Colonic mucosa (tissue), 4 donors: ENCODE measurements at regions not wholly inside any gene's neighbourhood (a gene's known extent, or its start where the extent isn't known, plus 50 kb on each side); places are given as distances from the start of the nearest gene placed in this dataset.

ENCODE experiments used
- DNase-seq: peaks from one replicate; pipeline ENCODE4 v3.0.0-alpha.2; 2020
- H3K27ac ChIP-seq: fragments of 200-600 bp; one replicate; pipeline ENCODE4 v1.8.0; 2021
- H3K27me3 ChIP-seq: fragments of 200-600 bp; one replicate; pipeline ENCODE4 v1.8.0; 2021
- H3K36me3 ChIP-seq: fragments of 200-600 bp; one replicate; pipeline ENCODE4 v1.8.0; 2021
- H3K4me1 ChIP-seq: fragments of 200-600 bp; one replicate; pipeline ENCODE4 v1.8.0; 2021; ENCODE audit warnings: mild to moderate bottlenecking
- H3K4me3 ChIP-seq: fragments of 200-600 bp; one replicate; pipeline ENCODE4 v1.8.0; 2021
- H3K9ac ChIP-seq, 2 donors: one replicate each; pipeline ENCODE4 v1.7.0; 2013; ENCODE audit warnings: control low read depth in 2 of 2, low read depth in 2 of 2, low read length in 2 of 2
- H3K9me3 ChIP-seq: fragments of 200-600 bp; one replicate; pipeline ENCODE4 v1.8.0; 2021
- intact Hi-C: fragments of 100-400 bp; cut with DNase I; formaldehyde crosslinking; loops from one replicate; pipeline ENCODE4 v1.14.1; 2022
- TF ChIP-seq, protein P1 (sequence below): fragments of 200-600 bp; IDR thresholded peaks from one replicate; pipeline ENCODE4 v1.8.0; 2022; ENCODE audit warnings: antibody characterized with exemption, mild to moderate bottlenecking
- donor health status: healthy.
- donor health status: DM: no; HTN: no; CAD: no.
- donor health status: DM: no; HTN: no; CAD: no.

DNA sequence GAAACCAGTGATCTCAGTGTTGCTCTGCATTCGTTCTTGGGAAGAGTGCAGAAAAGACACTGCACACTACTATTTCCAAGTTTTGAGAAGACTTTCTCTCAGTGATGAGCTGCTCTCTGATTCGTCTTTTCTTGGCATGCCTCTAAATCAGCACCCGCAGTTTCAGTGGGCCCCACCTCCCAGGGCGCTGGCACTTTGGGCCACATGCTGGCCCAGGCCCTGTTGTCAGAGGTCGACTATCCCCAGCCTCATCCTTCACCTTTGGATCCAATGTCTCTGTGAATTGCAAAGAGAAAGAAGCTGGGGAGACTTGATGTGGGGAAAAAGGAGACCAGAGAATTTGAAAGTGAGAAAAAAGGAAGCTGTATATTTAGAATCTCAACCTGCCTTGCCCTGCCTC lies 644.1 kb upstream of the PITX2 start:
- H3K9me3 ChIP-seq, result no peaks in the 10 kb centered on the region
- no peak for DNase-seq

DNA sequence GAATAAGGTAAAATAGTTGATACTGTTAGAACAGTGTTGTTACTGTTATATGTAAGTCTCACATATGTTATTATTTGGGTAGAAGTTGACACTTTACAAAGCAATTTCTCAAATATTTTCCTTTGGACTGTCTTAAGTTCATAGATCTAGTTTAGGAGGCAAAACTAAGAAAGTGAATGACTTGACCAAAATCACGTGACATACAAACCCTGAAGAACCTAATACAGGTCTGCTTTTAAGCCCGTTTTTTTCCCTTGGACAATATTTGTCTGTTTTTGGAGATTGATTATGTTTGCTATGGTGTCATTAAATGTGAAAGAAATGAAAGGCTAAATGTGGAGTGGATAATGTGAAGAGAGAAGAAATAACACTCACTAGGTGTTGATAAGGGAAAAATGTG lies 644.9 kb upstream of the PITX2 start:
- TF ChIP-seq, protein P1, sequence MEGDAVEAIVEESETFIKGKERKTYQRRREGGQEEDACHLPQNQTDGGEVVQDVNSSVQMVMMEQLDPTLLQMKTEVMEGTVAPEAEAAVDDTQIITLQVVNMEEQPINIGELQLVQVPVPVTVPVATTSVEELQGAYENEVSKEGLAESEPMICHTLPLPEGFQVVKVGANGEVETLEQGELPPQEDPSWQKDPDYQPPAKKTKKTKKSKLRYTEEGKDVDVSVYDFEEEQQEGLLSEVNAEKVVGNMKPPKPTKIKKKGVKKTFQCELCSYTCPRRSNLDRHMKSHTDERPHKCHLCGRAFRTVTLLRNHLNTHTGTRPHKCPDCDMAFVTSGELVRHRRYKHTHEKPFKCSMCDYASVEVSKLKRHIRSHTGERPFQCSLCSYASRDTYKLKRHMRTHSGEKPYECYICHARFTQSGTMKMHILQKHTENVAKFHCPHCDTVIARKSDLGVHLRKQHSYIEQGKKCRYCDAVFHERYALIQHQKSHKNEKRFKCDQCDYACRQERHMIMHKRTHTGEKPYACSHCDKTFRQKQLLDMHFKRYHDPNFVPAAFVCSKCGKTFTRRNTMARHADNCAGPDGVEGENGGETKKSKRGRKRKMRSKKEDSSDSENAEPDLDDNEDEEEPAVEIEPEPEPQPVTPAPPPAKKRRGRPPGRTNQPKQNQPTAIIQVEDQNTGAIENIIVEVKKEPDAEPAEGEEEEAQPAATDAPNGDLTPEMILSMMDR, result no peak
- intact Hi-C loops, result no loop called here
- DNase-seq, result no peak
- no peak overlapping the region for H3K9ac ChIP-seq
- H3K27me3 ChIP-seq, result no peaks in the 10 kb centered on the region
- no peak overlapping the region for H3K27ac ChIP-seq
- H3K4me3 ChIP-seq, result no peak overlapping the region
- no peaks in the 10 kb centered on the region for H3K9me3 ChIP-seq
- H3K4me1 ChIP-seq, result no peaks in the 10 kb centered on the region
- H3K36me3 ChIP-seq, result no peaks in the 10 kb centered on the region

More for the DNA sequence above, 644.1 kb upstream of the PITX2 start:
- Histone ChIP-seq H3K4me1 (no peaks in the 10 kb centered on the region), H3K27me3 (no peaks in the 10 kb centered on the region), H3K27ac (no peak overlapping the region), H3K4me3 (no peak overlapping the region), H3K9ac (no peak overlapping the region), H3K36me3 (no peaks in the 10 kb centered on the region)
- intact Hi-C loops, result no loop called here
- TF ChIP-seq, protein P1, result no peak

DNA sequence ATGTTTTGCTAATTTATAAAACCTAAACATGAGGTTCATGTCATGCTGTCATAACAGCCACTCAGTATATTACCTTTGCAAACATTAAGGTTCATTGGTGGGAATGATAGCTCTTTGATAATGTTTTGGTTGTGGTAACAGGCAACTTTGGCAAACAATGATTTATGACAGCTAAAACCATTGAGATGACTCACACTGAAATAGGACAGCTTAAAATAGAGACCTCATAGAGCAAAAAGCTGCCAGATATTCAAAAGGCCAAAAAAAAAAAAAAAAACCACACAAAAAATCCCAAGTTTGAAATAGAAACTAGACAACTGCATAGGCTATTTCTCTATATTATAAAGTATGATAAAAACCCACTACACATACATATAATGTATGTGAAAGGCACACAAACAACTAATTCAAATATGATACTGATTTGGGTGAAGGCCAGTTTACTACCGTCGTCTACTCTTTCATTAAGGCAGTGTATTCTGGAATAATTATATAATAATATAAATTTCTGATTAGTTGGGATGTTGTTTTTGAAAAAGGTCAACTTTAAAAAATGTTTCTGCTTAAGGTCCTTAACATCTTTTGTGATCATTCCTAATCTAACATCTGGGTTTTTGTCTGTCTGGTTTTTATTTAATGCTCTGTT lies 646.0 kb upstream of the PITX2 start:
- intact Hi-C loops, result no loop called here
- Histone ChIP-seq H3K27me3 (no peaks in the 10 kb centered on the region), H3K4me3 (no peak overlapping the region), H3K4me1 (no peaks in the 10 kb centered on the region), H3K9me3 (no peaks in the 10 kb centered on the region), H3K27ac (no peak overlapping the region), H3K36me3 (no peaks in the 10 kb centered on the region), H3K9ac (no peak overlapping the region)
- TF ChIP-seq, protein P1, result no peak
- no peak for DNase-seq

DNA sequence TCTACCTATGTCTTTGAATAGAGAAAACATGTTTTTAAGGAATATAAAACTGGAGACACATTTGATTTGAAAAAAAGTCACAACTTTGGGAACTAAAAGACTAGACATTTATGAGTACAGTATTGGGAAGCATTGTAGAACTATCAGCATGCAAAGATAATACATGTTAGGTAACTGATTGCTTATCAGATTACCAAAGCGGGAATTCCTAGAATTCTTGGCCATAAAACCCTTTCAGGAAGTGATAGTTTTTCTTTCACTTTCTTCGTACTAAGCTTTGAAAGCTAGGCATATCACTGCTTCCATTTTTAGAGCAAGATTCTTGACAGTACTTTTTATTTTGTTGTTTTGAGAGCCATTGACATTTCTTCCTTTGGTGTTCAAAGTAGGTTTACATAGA lies 646.6 kb upstream of the PITX2 start:
- TF ChIP-seq, protein P1, result no peak
- H3K4me3 ChIP-seq, result no peak overlapping the region
- no peak overlapping the region for H3K27ac ChIP-seq
- no peaks in the 10 kb centered on the region for H3K27me3 ChIP-seq
- intact Hi-C loops, result no loop called here
- H3K4me1 ChIP-seq, result no peaks in the 10 kb centered on the region
- no peaks in the 10 kb centered on the region for H3K9me3 ChIP-seq
- DNase-seq, result no peak
- no peak overlapping the region for H3K9ac ChIP-seq
- H3K36me3 ChIP-seq, result no peaks in the 10 kb centered on the region

DNA sequence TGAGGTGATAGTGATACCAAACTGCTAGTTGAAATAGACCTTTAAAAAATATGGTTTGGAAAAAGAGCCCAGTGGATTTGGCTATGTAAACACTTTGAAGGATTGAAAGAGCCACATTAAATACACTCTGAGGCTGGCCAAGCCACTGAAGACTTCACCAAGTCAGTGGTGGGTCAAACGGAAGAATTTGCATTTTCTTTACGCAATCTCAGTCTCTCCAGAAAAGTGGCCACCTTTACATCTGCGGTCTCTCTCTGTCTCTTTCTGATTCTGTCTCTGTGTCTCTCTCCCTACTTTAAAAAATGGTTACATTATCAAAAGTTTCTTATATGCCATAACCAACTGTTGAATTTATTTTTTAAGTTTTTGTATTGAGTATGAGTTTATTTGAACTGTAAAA lies 651.2 kb upstream of the PITX2 start:
- no peaks in the 10 kb centered on the region for H3K9me3 ChIP-seq
- H3K9ac ChIP-seq, result no peak overlapping the region
- intact Hi-C loops, result loop anchor here (10.0 kb wide), 1 partner anchor 201 kb away; no protein-coding TSS in a partner anchor
- no peak overlapping the region for H3K4me3 ChIP-seq
- no peak for DNase-seq
- H3K36me3 ChIP-seq, result no peaks in the 10 kb centered on the region
- H3K27ac ChIP-seq, result no peak overlapping the region
- no peaks in the 10 kb centered on the region for H3K27me3 ChIP-seq
- H3K4me1 ChIP-seq, result no peaks in the 10 kb centered on the region
- TF ChIP-seq, protein P1, result no peak
